ENCODE measurements at regions not wholly inside any gene's neighbourhood (a gene's known extent, or its start where the extent isn't known, plus 50 kb on each side); places are given as distances from the start of the nearest gene placed in this dataset.
"Not testable (repeated sequence)": the region's sequence is repeated elsewhere in the genome, so short reads cannot be mapped to it uniquely, and the experiment has no call there.

DNA sequence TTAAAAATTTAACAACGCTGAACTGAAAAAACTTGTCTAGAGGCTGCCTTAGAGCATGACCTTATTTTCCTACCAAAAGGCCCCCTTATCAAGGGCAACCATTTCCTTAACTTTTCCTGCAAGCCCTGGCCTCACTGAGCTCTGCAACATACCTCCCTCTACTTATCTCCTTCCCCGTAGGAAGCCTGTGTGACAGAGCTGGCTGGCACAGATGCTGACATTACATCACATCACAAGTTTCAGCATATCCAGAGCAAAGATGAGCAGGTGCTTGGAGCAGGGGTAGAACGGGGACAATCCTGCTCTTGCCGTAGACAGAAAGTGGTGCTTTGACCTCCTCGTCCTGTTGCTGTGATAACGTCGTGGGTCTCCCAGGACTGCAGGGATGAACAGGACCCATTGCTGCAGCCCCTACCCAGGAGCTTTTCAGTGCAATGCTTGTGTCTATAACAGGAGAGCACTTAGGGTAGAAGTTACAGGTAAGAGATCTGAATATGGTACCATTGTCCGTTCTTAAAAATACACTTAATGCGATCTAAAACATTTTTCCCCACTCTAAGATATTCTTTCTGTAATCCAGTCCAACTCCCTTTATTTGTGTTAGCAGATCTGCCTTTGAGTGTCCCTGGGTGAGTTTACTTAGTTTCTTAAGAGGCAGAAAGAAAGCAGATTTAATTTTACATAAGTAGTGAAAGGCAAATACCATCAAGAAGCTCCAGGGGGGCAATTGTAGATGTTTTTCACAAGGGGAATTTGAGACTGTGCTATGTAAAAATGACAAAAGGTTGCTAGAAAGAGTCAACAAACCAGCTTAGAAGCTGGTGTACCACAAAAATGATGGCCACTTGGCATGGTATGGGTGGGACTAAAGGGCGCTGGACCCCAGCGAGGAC lies 101.9 kb upstream of the EFNA5 start:
- no peak for DNase-seq (ENCODE audit: low read depth, low spot score)

DNA sequence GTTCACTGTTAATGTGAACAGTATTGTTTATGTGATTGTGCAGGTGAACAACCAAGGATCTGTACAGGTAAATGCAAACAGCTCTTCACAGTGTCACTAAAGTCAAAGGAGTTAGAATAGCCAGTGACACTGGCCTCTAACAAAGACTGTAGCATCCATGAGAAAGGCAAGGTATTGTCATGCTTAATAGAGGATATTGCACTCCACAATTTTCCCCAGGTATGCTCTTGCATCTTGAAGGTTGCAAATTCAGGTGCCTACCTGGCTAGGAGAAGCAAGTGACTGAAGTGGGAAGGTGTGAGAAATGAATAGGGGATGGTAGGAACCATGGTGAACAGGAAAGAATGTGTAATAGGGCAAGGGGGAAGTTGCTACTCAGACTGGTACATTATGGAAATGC lies 101.2 kb upstream of the EFNA5 start:
- no peak for DNase-seq (ENCODE audit: low read depth, low spot score)

DNA sequence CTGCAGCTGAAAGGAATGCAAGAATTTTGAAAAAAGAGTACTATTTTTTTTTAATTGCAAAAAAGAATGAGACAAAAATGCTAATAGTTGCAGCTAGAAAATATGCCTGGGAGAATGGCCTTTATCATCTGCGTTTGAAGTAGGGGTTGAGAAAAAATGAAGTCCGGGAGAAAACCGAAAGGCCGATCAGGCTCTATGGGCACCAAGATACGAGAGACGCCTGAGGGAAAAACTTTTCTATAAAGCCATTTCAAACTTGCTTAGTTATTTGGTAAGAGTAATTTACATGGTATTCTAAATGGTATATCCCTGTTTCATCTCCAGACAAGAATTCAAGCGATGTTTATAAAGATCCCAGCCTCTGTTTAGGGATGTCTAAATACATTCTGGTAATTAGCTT lies 99.3 kb upstream of the EFNA5 start:
- no peak for DNase-seq (ENCODE audit: low read depth, low spot score)

- DNase-seq (ENCODE audit: low read depth, low spot score): no peak
Measured at GRCh38 chr5:107769519-107769918, 98.8 kb upstream of the EFNA5 start.

DNA sequence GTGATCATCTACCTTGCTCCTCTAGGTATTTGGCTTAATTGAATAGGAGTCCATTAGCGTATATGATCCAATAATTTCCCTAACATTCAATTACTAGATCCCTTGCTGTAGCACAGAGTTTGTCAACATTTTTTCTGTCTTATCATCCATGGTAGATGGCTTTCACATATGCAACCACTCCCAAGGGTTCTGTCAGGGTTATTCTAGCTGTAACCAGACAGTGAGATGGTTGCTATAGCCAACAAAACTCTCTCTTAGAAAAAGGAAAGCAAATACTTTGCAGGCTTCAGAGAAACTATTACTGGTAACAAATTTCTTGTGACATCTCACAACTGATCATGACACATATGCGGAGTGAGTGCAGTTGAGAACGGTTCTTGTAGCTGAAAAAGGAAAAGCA lies 96.2 kb upstream of the EFNA5 start:
- no peak for DNase-seq (ENCODE audit: low read depth, low spot score)

DNA sequence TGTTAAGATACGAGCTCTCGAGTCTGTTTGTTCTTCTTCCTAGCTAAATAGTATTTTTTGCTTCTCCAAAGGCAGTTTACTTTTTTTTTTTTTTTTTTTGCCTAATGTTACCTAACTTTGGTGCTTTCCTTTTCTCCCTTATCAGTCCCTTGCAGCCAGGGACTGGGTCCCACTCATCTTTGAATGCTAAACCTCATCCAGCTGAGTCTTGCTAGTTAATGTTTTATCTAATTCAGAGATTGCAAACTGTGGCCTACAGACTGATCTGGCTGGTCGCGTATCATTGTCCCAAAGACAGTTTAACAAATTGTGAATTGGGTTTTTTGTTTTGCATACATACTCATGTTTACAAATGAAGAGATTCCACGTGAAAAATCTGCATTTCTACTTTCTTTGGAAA lies 95.7 kb upstream of the EFNA5 start:
- no peak for DNase-seq (ENCODE audit: low read depth, low spot score)

- no peak for DNase-seq (ENCODE audit: low read depth, low spot score)
Measured at GRCh38 chr5:107765805-107766063, 95.0 kb upstream of the EFNA5 start.

DNA sequence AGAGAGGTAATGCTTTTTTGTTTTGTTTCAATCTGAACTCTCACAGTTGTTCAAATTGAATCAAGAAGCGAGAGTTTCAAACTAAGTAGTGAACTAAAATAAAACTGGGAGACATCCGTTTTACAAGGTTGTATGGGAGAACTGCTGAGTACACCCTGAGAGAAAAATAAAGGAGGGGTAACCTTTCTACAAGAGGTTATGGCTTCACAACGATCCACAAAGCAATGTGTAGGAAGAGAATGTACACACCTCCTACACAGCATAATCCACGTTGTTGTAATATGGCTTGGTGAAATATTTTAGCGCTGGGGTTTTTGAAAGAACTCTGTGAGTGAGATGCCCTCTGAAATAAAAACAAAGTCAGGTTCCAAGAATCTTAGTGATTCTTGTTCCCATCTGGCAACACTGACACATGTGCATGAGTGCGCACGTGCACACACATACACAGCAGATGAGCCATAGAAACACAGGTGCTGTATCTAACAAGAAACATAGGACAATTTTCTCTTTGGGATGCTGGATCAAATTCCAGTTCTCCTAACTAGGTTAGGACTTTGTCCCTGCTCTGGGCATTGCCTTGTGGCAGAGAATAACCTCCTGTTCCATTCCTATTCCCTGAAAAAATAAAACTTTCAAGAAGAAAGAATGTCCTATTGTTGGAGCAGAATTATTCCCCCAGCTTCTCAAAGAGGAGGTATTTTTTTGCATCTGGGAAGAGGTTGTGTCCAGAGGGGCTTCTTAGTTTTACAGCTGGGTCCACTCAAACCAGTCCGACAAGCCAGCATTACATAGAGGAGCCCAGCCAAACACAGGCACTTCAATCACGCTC lies 94.5 kb upstream of the EFNA5 start:
- DNase-seq (ENCODE audit: low read depth, low spot score): no peak

DNA sequence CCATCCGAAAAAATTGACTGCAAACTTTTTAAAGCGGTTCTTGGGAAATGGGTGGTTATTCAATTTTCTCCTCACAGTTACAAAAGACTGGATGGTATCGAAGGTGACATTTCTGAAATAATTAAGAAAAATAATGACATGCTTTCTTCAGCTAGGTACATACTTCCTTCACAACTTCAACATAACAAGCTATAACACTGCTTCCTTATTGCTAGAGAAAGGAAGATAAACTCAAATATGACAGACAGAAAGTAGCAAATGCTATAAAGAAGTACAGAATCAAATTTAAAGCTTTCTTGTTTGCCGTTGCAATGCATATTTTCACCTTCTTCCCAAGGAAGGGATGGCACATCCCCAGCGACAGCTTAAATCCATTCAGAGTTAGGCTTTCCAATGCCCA lies 93.5 kb upstream of the EFNA5 start:
- no peak for DNase-seq (ENCODE audit: low read depth, low spot score)

- no peak for DNase-seq (ENCODE audit: low read depth, low spot score)
Measured at GRCh38 chr5:107753427-107753826, 82.7 kb upstream of the EFNA5 start.

DNA sequence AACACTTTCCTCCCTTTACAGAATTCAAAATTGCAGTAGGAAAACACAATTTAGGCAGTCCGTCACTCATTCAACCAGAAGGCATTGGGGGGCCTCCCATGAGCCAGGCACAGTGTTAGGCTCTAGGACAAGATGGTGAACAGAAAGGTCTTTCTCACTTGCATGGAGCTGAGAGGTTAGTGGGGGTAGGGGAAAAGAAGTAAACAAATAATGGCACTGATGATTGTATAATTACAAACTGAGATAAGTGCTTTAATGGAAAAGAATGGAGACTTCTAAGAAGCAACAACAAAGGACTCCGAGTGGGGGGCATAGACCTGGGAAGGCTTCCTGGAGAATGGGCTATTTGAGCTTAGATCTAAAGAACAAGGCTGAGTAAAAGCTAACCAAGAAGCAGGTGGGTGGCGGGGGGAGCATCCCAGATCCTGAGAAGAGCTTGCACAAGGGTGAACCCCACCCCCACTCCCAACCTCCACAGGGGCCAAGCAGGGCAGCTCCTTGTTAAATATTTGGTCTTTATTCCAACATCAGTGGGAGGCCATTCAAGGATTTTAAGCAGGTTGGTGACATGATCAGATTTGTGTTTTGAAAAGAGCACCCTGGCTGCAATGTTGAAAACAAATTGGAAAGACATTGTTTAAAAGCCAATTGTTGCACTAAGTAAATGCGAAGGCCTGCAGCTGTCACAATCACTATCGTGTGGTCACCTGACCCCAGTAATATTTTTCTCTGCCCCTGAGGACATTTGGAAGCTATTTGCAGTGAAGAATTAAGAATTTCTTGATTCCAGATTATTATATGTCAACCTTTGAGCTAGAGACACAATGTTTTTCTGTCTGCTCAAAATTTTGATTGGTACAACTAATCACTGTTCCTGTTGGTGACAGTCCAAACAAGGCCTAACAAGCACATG lies 73.9 kb upstream of the EFNA5 start:
- DNase-seq (ENCODE audit: low read depth, low spot score): no peak

DNA sequence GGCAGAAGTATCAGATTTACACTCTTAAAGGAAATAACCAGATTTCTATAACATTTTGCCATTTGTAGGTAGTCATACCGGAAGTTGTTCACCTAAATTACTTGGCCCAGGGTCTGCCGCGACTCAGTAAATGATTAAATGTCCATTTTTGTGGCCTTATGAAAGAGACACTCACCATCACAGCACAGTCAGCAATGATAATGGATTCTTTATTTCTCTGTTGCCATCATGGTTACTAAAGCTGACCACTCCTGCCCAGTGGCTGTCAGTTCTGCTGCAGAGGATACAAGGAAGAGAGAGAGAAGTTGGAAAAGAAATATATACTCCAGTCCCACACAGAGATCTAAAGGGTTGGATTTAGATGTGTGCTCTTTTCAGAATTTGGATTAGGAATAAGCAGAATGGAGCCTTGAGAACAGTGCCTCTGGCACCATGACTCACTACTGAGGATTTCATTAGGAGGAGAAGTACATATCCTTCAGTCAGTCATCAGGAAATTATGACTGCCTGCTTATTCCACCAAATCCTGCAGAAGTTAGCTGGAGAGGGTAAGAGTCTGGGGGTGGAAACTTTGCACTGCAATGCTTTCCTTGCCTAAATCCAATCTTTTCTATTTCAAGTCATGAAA lies 72.8 kb upstream of the EFNA5 start:
- DNase-seq (ENCODE audit: low read depth, low spot score): no peak

DNA sequence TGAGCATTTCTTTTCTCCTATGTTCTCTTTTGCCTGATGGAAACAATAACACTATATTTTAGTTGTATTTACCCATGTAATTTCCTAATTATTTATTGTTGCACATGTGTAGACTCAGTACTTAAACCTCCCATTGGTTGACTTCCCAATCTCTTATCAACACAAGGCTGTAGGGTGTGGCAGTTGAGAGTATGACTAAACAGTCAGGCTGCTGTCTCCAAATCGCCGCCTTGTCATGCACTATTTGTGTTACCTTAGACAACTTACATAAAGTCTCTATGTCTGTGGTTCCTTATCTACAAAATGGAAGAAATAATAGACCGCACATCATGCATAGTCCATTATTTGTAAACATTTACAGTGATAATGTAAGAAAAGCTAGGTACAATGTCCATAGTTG lies 68.9 kb upstream of the EFNA5 start:
- no peak for DNase-seq (ENCODE audit: low read depth, low spot score)

DNA sequence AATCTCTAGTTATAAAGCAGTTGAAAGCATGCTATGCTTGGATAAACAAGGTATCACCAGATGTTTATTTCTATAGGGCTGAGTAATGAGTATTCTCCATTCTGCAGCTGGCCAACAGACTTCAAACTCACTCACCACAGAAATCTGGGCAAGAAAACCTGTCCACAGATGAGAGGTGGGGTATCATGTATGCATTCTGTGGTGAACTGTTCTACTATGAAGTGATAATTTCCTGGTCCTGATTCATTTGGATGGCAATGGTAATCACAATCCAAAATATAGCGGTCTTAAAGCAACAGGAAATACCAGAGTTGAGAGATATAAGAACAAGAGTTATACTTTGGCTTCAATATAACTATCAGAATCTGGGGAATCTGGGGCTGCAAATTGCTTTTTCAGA lies 65.9 kb upstream of the EFNA5 start:
- no peak for DNase-seq (ENCODE audit: low read depth, low spot score)

DNA sequence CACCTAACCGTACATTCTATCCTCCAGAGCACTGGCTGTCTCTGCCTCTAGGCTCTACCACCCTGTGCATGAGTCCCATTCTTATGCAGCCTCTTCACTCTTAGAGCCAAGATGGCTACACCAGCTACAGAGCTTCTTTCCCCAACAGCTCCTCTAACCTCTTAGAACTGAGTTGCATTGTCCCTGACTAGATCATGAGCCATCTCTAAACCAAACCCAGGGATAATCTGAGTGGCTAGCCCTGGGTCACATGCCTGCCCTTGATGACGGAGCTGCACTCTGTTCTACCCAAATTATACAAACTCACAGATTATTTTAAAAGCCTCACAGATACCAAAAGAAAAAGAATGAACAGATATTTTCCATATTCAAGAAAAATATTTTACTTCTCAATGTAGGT lies 65.4 kb upstream of the EFNA5 start:
- DNase-seq (ENCODE audit: low read depth, low spot score): not testable (repeated sequence)

DNA sequence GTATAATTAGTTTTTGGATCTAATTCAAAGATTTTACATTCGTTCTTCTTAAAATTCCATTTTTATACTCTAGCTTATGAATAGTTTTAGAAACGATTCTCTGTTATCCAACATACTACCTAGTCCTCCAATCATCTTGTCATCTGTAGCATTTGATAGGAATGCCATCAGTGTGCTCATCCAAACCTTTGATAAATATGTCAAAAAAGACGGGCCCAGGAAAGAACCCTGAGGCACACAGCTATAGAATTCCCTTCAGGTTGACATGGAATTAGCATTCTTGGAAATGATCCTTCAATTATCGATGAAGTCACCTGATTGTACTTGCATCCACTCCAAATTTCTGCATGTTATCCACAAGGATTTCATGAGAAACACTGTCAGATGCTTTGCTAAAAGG lies 64.8 kb upstream of the EFNA5 start:
- no peak for DNase-seq (ENCODE audit: low read depth, low spot score)

DNA sequence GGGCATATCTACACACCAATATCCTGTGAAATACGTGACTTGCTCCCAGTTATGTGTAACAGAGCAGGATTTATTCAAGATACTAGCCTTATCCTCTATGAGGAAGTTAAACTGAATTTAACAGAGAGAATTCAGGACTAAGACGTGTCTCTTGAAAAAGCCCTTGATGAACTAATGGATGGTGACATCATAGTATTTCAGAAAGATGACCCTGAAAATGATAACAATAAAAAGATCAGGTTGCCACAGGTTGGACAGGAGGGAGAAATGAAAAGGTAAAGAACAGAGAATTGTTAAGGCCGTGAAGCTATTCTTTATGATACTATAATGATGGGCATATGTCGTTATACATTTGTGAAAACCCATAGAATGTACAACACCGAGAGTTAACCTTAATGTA lies 56.2 kb upstream of the EFNA5 start:
- DNase-seq (ENCODE audit: low read depth, low spot score): no peak

- DNase-seq (ENCODE audit: low read depth, low spot score): no peak
Measured at GRCh38 chr5:107724642-107725041, 53.9 kb upstream of the EFNA5 start.

DNA sequence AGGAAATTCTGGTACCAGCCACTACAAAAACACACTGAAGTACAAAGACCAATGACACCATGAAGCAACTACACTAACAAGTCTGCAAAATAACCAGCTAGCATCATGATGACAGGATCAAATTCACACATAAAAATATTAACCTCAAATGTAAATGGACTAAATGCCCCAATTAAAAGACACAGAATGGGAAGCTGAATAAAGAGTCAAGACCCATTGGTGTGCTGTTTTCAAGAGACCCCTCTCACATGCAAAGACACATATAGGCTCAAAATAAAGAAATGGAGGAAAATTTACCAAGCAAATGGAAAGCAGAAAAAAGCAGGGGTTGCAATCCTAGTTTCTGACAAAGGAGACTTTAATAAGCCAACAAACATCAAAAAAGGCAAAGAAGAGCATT lies 50.5 kb upstream of the EFNA5 start:
- DNase-seq (ENCODE audit: low read depth, low spot score): not testable (repeated sequence)
